ENCODE measurements at regions not wholly inside any gene's neighbourhood (a gene's known extent, or its start where the extent isn't known, plus 50 kb on each side); places are given as distances from the start of the nearest gene placed in this dataset.
A peak's percentile ranks its signal among the peaks of the same experiment; 100 is the strongest.

DNA sequence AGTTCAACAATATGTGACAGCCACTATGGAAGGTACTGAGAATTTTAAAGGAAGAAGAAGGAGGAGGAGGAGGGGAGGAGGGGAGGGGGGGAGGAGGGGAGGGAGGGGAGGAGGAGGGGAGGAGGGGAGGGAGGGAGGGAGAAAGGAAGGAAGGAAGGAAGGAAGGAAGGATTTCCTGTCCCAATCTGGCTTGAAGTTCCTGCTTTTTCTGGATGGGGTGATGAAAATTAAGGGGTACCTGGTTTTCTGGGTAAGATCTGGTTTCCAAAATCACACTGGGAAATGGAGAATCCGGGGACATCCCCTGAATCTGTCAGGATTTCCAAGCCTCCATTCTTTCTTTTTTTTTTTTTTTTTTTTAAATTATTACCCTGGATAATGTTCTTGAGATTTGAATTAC lies 271.8 kb downstream of the MTX2 start:
- DNase-seq = no peak

DNA sequence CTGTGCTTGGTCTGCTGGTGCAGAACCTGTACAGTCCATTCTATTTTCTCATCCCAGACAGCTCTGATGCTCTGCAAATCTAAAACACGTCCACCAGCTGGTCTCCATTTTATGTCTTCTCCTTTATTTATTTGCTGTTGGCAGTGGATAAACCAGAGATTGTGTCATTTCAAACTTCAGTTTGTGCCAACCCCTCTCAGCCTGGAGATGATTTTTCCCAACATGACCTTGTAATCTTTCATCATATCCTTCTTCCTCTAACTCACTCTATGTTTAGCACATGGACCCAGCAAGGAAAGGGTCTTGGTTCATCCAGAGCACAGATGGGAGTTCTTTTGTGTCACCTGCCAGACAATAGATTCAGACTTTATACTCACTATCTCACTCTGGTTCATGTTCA lies 273.2 kb downstream of the MTX2 start:
- DNase-seq = peak; percentile 81

- DNase-seq = no peak
These were observed 275.3 kb downstream of the MTX2 start for GRCh38 chr2:176544557-176544956.

- peak; percentile 83 for DNase-seq
These were observed 276.0 kb downstream of the MTX2 start for GRCh38 chr2:176544991-176545956.

DNA sequence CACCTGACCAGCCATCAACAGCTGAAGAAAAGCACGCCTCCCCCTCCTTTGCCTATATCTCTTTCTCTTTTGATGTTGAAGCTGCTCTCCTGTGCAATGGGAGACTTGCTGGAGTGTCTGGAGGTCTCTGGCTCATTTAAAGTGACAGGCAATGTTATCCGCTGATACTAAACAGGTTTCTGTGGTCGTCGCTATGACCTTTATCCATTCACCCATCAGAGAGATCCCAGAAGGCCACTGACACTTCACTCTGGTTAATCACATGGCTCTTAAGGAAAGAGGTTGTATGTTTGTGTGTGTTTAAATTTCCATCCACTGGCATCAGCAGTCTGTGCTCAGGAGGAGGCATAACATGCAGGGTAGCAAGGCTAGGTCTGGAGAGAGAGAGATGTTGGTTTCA lies 277.3 kb downstream of the MTX2 start:
- no peak for DNase-seq

- peak; percentile 92 for DNase-seq
These were observed 283.4 kb downstream of the MTX2 start for GRCh38 chr2:176552501-176553135.

- peak; percentile 87 for DNase-seq
These were observed 284.5 kb downstream of the MTX2 start for GRCh38 chr2:176553685-176554100.

GRCh38 chr2:176554101-176555048 lies 285.1 kb downstream of the MTX2 start:
- DNase-seq = peak; percentile 91

DNA sequence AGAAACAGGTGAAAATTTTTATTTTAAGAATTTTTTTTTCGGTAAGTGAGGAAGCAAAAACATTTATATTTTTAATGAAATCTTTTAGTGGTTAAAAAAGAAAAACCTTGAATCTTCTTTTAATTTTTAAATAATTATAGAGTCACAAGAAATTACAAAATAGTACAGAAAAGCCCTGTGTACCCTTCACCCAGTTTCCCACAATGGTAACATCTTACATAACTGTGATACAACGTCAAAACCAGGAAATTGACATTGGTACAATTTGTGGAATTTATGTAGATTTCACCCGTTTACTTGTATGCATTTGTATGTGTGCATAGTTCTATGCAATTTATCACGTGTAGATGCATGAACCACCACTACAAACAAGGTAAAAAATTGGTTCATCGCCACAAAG lies 285.9 kb downstream of the MTX2 start:
- DNase-seq = no peak

DNA sequence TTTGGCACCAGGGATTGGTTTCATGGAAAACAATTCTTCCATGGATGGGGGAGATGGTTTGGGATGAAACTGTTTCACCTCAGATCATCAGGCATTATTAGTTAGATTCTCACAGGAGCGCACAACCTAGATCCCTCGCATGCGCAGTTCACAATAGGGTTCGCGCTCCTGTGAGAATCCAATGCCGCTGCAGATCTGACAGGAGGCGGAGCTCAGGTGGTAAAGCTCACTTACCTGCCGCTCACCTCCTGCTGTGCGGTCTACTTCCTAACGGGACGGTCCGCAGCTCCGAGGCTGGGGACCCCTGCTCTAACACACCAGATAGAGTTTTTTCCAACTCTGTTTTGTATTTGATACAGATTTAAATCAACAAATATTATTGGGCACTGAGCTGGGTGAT lies 286.5 kb downstream of the MTX2 start:
- DNase-seq = no peak

DNA sequence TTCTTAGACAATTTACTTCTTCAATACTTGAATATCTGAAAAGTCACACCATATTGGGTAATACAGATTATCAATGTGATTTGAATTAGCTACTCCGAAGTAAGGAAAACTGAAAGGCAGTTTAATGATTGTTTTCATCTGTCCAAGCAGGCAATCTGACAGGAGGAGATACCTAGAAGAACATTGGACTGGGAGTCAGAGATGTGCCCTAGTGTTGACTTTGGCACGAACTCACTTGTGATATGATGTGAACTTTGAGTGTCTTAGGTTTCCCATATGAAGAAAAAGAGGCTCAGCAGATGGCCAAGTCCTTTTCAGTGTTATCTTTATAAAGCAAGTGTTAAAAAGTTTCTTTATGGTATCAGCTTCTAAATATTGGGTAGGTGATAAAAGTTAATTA lies 287.1 kb downstream of the MTX2 start:
- DNase-seq = no peak

DNA sequence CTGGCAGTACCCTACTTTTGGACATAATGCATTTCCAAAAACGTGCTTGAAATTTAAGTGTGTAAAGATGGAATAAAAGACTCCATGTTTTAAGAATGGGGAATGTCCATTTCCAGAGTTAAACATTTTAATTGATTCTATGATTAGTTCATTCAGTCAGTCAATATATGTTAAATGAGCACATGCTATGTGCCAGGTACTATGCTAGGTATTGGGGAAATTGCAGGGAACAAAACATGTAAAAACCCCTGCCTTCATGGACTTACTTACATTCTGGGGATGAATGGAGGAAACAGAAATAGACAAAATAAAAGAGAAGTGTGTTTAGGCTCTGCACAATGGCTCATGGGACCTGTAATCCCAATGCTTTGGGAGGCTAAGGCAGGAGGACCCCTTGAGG lies 288.6 kb downstream of the MTX2 start:
- no peak for DNase-seq

GRCh38 chr2:176558574-176559140 lies 289.4 kb downstream of the MTX2 start:
- no peak for DNase-seq

- no peak for DNase-seq
These were observed 291.1 kb downstream of the MTX2 start for GRCh38 chr2:176560296-176560695.

- no peak for DNase-seq
These were observed 292.5 kb downstream of the MTX2 start for GRCh38 chr2:176561706-176562105.

- no peak for DNase-seq
These were observed 293.3 kb downstream of the MTX2 start for GRCh38 chr2:176562359-176563078.

GRCh38 chr2:176565641-176566323 lies 296.5 kb downstream of the MTX2 start:
- peak; percentile 58 for DNase-seq

- DNase-seq = no peak
These were observed 297.3 kb downstream of the MTX2 start for GRCh38 chr2:176566496-176566895.

DNA sequence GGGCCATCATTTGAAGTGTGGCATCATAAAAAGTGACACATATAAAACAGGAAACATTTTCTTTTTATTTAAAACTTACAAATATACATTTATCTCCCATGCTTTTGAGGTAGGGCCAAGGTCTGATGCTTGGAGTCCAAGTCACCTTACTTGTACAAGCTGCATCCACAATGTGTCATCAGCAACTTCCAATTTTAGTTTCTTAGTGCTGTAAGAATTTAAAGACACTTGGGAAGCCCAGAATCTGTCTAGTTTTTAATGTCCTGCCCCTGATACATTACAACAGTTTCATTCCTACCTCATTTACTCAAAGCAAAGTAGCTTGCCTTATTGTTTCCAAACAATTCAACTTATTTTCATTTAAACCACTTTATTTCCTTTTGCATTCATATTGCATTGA lies 297.7 kb downstream of the MTX2 start:
- DNase-seq = no peak

DNA sequence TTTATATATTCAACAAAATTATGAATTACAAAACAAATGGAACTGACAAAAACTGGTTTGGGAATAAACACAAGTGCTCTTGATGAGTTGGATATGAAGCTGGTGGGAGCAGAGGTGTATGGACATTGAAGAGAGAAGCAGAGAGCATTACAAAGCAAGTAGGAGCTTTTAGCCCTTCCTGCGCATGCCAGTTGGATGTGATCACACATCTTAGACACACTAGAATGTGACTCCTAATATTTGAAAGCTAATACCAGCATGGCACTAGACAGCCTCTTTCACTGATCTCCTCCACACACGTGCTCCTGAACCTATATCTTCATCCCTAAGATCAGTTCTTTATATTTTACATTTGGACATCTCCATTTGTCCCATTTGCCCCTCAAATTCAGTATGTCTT lies 298.1 kb downstream of the MTX2 start:
- no peak for DNase-seq

DNA sequence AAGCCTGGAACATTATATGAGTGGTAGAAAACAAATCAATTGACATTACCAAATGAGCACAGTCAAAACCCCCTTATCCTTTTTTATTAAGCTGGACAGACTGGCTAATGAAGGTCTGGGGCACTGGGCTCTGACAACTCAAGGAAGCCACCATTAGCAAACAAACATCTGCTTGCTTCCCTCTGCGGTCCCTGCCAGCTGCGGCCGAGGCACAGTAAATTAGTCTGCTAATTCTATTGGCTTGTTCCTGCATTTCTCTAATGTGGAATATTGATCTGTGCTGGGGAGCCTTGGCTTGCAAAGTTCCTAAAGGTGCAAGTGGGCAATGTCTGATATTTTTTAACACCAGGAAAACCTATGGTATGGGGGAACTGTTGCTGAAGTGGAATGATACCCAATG lies 300.3 kb downstream of the MTX2 start:
- no peak for DNase-seq

Measured in skin of body (tissue), 1 donor.